GM21576 (cell line): ENCODE measurements at regions not wholly inside any gene's neighbourhood (a gene's known extent, or its start where the extent isn't known, plus 50 kb on each side); places are given as distances from the start of the nearest gene placed in this dataset.

Source experiments
- ATAC-seq: cut with Tn5 transposase; IDR thresholded peaks from one replicate; pipeline ENCODE4 v1.9.1; 2021; ENCODE audit warnings: mild to moderate bottlenecking, moderate library complexity; ENCODE audit not compliant: unreplicated experiment

DNA sequence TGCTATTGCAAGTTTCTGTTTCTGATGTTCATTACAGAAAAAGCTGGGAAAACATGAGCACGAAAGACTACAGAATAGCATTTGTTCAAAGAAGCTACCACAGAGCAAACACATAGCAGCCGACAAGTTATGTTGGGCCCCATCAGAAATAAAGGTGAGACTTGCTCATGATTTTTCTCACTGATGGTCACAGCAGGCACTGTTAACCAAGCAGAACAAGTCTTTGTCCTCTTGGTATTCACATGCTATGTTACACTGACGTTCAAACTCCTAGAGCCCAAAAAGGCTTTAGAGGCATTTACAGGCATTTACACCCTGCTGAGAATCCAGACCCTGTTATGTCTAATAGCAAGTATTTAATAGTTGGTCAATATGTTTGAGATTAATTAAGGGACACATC is 235.0 kb upstream of the HNMT start:
- no peak for ATAC-seq

DNA sequence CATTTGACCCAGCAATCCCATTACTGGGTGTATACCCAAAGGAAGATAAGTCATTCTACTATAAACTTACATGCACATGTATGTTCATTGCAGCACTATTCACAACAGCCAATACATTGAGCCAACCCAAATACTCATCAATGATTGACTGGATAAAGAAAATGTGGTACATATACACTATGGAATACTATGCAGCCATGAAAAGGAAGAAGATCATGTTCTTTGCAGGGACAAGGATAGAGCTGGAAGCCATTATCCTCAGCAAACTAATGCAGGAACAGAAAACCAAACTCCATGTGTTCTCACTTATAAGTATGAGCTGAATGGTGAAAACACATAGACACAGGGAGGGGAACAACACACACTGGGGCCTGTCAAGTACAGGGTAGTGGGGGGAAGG is 226.7 kb upstream of the HNMT start:
- ATAC-seq, result no peak

DNA sequence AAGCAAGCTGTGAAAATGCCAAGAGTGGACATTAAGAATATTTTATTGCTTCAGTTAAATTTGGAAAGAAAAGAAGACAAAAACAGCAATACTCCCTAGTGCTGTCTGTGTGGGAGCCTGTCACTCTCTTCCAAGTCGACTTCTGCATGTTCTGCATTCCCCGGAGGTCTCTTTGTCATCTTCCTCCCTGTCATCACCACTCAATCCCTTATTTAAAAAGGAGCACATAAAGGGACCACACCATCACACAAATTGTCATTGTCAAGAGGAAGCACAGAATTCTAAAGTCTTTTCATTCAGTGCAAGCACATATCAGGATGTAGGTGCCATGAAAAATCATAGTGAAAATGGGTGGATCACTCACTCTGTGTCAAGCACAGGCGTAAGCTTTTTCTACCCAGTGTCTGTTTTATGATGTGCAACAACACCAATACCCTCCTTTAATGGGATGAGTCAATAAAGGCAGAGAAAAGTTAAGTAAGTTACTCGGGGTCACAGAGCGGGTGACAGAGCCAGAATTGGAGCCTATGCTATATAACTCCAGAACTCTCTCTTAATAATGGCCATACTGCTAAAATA is 222.4 kb upstream of the HNMT start:
- no peak for ATAC-seq

DNA sequence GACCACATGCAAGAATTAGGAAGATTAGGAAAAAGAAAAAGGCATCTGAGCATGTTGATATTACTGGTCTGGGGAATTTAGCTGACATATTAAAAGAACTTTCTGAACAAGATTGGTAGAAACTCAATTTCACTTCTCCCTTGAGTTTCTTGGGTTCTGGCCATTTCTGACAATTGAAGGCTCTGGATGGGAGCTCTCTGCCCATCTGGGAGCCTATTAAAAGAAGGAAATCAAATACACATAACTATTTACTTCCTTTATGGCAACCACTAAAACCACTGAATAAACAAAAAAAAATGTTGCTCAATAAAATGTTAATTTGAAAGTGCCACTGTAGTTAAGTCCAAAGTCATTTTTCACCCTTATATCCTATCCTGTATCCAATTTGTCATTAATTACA is 216.8 kb upstream of the HNMT start:
- ATAC-seq, result no peak

DNA sequence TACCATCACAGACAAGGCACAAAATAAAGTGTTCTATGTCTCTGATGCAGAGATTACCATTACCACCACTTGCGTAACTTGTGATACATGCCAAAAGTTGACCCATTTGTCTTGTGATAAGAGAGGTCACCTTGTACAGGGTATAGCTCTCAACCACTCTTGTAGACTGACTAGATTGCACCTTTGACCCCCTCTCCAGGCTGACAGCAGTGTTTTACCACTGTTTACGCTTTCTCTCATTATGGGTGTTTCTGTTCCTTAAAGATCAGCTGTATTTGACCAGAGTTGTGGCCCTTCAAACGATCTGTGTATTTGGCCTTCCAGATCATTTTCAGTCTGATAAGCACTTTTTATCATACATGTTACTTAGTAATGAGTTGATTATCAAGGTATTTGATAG is 215.7 kb upstream of the HNMT start:
- no peak for ATAC-seq

DNA sequence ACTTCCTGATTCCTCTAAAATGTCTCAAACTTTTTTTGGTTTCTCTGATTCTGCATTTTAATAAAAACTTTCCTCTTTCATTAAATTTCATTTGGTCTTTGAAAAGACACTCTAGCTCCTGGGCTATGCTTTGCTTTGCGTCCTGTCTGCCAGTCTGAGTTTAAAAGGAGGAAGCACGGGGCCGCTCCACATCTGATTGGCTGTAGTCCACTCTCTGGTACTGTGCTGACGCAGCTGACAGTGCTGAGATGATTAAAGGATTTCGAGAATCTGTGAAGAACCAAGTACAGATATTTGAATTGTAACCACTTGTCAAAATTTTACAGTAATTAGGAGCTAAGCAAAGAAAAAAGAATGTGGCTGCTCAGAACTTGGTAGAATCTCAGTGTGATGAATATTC is 199.6 kb upstream of the HNMT start:
- no peak for ATAC-seq

DNA sequence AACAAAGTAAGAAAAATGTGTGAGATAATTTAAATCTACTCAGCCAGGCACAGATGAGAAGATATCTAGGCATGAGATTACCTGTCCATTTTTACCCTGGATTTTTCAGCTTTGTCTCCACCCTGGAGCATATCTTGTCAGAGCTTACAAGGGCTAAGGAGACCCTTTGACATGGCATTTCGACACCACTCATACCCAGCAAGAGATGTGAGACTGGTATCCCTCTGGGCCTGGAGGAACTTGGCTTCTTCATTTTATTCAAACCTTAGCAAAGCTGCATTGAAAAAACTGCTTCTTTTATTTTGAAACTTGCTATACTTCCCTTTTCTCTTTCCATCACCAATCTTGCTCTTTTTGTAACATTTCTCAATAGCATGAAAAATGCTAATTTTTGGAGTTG is 194.9 kb upstream of the HNMT start:
- ATAC-seq, result no peak

DNA sequence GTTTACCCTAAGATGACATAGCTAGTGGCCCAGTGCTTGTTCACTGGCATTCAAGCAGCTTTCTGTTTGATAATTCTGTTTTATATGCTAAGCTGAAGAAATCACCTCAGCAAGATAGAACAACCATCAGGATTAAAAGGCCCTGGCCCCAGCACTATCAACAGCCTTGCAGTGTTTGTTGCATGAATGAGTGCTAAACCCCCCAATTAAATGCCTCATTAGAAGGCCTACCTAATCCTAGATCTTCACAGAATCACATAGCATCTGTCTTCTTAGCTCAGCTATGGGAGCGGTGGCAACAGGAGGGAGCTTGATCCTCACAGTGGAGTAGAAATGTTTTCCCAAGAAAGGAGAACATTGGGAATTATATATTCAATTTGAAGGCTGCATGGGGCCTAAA is 194.1 kb upstream of the HNMT start:
- no peak for ATAC-seq

DNA sequence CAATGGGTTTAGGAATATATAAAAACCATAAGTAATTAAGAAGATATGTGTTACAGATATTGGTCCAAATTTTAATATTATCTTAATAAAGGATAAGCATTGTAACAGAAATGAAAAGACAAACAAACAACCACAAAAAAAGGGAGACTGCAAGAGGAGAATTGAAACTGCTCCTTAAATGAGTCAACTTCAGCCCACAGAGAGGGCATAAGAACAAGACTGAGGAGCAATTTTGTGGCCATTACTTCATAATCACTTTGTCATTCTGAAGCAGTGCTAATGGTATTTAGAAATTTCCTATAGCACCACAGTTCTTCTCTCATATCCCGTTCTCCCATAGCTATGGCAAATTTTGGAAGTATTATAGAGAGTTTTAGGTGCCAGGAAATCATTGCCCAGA is 193.2 kb upstream of the HNMT start:
- no peak for ATAC-seq

DNA sequence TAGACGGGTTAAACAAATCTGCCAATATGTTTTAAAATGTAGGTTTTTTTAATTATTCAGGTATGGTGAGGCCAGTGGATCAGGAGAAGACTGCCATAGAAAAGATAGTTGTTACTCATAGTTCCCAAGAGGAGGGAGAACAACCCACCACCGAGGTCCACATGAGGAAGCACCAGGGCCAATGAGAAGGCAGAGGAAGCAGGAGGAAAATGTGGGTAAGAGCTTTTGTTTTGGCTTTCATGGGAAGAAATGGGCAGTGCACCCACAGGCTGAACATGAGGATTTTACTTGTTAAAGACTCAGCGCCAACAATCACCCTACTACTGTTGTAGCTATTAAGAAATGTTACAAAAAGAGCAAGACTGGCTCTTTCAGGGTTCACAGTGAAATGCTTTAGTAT is 191.8 kb upstream of the HNMT start:
- ATAC-seq, result no peak

DNA sequence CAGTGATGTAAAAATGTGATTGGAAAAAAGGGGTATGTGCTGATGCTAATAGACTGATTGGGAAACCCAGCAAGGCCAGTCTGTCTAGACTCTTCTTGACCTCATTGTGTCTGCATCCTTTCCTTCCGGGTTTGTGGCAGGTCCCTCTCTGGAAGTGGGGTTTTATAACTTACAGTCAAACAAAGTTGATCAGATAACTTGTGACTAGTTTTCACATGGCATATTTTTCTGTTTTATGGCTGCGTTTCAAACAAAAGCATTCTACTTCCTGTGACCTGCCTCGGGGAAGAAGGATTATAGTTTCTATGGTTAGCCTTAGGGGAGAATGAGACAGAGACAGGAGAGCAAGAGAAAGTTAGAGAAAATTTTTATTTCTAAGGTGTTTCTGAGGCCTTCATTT is 188.7 kb upstream of the HNMT start:
- no peak for ATAC-seq

DNA sequence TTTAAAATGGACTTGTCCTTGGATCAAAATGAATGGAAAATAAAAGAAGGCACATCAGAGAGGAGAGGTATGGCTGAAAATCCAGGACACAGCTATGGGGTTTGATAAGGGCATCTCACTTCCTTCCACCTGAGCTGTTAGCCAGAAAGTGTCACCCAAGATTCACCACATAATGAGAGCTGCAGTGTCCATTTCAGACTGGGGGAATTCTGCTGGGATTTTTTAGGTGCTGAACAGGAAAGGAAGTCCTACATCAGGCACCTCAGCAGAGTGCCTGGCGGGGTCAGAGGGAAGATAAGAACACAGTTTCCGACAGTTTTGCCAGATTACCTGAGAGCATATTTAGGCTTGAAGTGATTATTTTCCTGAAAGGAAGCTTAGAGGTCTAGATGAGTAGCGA is 187.6 kb upstream of the HNMT start:
- ATAC-seq, result no peak

DNA sequence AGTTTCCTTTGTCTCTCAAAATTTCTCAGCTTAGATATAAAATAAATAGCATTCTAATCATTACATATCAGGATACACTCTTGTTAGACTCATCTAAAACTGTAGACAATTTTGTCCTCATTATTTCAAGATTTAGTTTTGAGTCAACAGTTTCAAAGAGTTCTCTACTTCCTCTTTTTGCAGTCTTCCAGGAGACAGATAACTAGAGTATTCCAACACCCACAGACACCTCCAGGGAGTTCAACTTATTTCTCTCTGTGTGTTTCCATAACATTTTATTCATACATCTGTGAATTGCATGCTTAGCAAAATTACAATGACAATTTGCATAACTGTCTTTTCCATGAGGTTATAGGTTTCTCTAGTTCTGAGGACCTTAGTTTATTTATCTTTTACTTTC is 166.6 kb upstream of the HNMT start:
- ATAC-seq, result no peak

DNA sequence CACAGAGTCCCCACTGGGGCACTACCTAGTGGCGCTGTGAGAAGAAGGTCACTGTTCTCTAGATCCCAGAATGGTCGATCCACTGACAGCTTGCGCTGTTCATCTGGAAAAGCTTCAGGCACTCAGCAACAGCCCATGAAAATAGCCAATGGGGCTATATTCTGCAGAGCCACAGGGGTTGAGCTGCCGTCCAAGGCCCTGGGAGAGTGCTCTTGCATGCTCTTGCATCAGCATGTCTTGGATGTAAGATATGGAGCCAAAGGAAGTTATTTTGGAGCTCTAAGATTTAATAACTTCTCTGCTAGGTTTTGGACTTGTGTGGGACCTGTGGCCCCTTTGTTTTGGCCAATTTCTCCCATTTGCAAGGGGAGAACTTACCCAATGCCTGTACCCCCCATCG is 164.7 kb upstream of the HNMT start:
- ATAC-seq, result no peak

DNA sequence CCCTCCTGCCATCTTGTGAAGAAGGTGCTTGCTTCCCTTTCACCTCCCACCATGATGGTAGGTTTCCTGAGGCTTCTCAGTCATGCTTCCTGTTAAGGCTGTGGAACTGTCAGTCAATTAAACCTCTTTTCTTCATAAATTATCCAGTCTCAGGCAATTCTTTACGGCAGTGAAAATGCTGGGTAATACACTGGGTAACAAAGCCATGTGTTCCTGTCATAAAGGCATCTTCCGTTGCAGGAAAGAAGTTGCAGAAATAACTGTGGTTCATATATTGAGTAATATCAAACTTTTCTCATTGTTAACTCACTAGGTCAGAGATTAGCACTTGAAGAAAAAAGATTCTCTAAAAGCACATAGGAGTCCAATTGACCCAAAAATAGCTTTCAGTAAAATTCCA is 163.9 kb upstream of the HNMT start:
- no peak for ATAC-seq

DNA sequence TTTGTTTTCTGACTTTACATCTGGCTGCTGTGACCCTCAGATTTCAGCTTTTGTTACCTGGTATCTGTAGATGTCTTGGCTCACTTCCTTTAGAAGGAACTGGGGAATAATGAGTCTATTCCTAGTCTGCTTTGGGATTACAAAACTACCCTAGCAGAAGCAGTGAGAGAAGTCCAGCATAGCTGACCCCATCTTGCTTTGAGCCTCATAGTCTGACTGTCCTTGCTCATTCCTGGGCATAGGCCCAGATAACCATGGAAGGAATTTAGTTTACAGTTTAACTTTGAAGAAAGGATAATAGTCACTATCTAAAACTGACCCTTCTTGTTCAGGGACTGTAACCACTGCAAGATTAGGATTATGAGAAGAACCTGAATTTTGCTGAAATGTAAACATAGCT is 163.0 kb upstream of the HNMT start:
- ATAC-seq, result no peak

DNA sequence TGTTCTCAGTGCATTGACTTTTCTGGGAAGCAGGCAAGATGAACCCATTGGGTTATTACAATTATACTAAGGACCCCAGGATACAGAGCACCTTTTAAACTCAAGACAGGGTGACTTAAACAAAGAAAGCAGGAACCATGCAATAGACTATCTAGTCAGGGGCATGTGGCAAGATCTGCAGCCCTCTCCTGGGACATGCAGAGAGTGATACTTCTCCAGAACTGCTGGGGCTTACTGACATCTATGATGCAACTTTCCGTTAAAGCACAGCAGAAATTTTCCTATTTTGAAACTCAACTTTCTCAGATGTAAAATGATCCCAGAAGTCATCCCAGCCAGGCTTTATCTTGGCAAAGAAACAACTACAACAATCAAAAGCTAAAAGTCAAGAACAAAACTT is 162.2 kb upstream of the HNMT start:
- no peak for ATAC-seq

DNA sequence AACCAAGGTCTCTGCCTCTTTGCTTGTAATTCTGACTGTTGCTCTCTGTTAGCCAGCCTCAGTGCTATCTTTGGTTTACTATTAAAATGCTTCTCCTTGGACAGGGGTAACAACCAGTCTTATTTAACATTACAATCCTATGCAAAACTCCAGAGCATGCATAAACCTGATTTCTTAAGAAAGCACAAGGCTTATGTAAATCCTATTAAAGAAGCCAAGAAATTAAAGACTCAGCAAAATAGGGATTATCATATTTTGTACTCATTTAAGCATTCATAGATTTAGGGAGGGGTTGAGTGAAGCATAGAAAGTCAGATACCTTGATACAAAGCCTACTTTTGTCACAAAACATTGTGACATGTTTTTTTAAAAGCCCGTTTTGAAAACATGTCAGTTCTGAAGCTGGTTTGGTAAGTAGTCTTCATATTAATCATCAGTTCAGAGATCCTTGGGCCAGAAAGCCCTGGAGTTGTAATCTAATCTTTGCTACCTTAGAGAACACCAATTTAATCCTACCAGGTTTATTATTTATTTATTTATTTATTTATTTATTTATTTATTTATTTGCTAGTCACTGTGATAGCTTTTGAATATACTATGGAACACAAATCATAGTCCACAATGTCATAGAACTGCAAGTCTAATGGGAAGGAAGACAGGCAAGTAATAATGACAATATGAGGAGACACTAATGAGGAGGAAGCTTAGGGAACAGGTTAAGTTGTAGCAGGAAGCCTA is 158.0 kb upstream of the HNMT start:
- ATAC-seq, result no peak

DNA sequence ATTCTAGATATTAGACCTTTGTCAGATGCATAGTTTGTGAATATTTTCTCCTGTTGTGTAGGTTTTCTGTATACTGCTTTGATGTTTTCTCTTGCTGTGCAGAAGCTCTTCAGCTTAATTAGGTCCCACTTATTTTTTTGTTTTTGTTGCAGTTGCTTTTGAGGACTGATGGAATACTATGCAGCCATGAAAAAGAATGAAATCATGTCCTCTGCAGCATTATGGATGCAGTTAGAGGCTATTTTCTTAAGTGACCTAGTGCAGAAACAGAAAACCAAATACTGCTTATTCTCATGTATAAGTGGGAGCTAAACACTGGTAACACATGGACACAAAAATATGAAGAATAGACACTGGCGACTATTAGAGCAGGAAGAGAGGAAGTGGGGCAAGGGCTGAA is 155.0 kb upstream of the HNMT start:
- no peak for ATAC-seq

DNA sequence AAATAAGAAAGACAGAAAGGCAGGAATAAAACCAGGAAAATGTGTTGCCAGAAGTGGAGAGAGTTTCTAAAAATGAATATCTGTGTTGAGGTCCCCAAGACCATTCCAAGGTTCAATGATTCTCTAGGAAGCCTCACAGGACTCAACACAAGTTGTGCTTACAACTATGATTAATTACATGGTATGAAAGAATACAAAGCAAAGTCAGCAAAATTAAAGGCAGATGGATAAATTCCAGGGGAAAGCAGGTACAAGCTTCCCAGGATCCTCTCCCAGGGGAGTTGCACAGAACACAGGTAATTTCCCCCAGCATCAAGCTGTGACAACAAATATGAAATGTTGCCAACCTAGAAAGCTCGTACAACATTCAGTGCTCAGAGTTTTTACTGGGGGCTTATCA is 154.4 kb upstream of the HNMT start:
- ATAC-seq, result no peak

DNA sequence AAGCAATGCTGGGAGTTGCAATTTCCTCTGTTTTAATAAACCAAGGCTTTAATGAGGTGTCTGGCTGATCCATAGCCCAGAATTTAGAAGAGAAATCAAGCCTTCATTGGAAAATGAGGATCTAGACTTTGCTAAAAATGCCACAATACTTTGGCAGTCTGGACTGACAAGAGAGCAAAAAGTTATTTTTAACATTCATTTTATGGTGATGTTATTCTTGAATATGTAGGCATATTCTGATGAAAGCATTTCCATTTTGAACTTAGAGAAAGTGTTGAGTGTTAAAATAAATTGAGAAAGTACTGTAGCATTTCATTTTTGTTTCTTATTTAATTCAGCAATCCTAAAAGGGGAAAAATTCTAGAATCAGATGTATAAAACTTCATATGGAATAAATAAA is 151.8 kb upstream of the HNMT start:
- ATAC-seq, result no peak

DNA sequence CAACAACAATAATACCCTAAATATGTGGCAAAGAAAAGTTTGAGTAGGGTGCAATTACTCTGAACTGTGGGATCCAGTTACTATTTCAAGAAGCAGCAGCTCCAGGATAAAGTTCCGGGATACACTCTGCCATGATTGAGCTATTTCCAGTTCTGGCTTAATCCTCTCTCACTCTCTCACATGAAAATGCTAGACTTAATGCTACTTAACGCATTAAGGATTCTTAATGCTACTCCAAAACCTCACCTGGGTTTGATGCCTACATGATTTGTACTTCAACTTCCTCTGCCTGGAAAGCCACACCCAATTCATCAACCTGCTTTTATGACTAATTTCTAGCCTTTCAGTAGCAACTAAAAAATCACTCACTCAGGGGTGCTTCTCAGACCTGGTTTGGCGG is 151.1 kb upstream of the HNMT start:
- ATAC-seq, result no peak

DNA sequence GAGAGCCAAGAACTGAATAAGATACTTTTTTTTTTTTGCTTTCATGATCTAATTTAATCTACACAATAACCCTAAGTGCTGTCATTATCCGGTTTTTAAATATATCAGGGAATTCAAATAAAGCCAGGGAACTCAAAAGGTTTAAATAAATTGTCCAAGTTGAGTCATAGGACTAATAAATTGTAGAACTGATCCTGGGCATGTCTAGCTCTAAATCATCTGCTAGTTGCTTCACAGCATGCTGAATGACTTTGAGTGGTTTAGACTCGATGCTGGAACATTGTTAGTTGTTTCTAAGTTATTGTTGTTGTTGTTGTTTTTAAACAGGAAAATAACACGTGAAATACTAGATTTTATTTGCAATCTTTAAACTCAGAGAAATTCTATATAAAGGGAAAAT is 147.2 kb upstream of the HNMT start:
- ATAC-seq, result no peak
